Left cardiac atrium (tissue), 4 donors: ENCODE measurements at regions not wholly inside any gene's neighbourhood (a gene's known extent, or its start where the extent isn't known, plus 50 kb on each side); places are given as distances from the start of the nearest gene placed in this dataset.
"Not testable (repeated sequence)": the region's sequence is repeated elsewhere in the genome, so short reads cannot be mapped to it uniquely, and the experiment has no call there.

Source experiments
- ATAC-seq, 2 donors: fragments of 200-7000 bp; cut with Tn5 transposase; one replicate each; pipeline ENCODE4 v1.9.1; 2020; ENCODE audit warnings: mild to moderate bottlenecking in 2 of 2, moderate library complexity in 2 of 2
- DNase-seq: peaks from one replicate; pipeline ENCODE4 v3.0.0-alpha.2; 2020
- intact Hi-C, 2 donors: fragments of 100-400 bp; cut with DNase I; formaldehyde crosslinking; loops; one replicate each; pipeline versions ENCODE4 v1.14.1 to v1.15.1; 2022 to 2023
- donor health status: DM: no; HTN: yes; CAD: no.
- donor health status: DM: no; HTN: yes; CAD: no; lungs with severe emphysema.
- donor health status: DM: yes; HTN: yes; CAD: no.
- donor health status: Dilated cardiomyopathy.

- intact Hi-C loops = no loop called here
- DNase-seq (no peak), ATAC-seq (no peak)
These were observed 213.1 kb upstream of the POU5F2 start for GRCh38 chr5:93954421-93955069.

- DNase-seq (no peak), ATAC-seq (no peak)
- intact Hi-C loops = no loop called here
These were observed 212.0 kb upstream of the POU5F2 start for GRCh38 chr5:93953442-93953841.

GRCh38 chr5:93941897-93942296 is 200.5 kb upstream of the POU5F2 start:
- intact Hi-C loops = no loop called here
- DNase-seq = no peak
- ATAC-seq = no peak

- DNase-seq, intact Hi-C loops, ATAC-seq: not testable (repeated sequence)
These were observed 191.9 kb upstream of the POU5F2 start for GRCh38 chr5:93933269-93933668.

- intact Hi-C loops = no loop called here
- ATAC-seq = no peak
- DNase-seq = no peak
These were observed 188.7 kb upstream of the POU5F2 start for GRCh38 chr5:93930098-93930497.

GRCh38 chr5:93929131-93929530 is 187.7 kb upstream of the POU5F2 start:
- DNase-seq = no peak
- intact Hi-C loops = no loop called here
- no peak for ATAC-seq

GRCh38 chr5:93926831-93927620 is 185.6 kb upstream of the POU5F2 start:
- no peak for ATAC-seq
- intact Hi-C loops = no loop called here
- no peak for DNase-seq

- no peak for ATAC-seq
- intact Hi-C loops = no loop called here
- no peak for DNase-seq
These were observed 183.9 kb upstream of the POU5F2 start for GRCh38 chr5:93925321-93925720.

- ATAC-seq = no peak
- DNase-seq = no peak
- intact Hi-C loops = no loop called here
These were observed 183.2 kb upstream of the POU5F2 start for GRCh38 chr5:93924628-93925027.

- no peak for DNase-seq
- intact Hi-C loops = no loop called here
- ATAC-seq = no peak
These were observed 181.2 kb upstream of the POU5F2 start for GRCh38 chr5:93922551-93922950.

- ATAC-seq (no peak), DNase-seq (no peak)
- intact Hi-C loops = no loop called here
These were observed 179.6 kb upstream of the POU5F2 start for GRCh38 chr5:93921001-93921400.

GRCh38 chr5:93916872-93917271 is 175.5 kb upstream of the POU5F2 start:
- ATAC-seq (no peak), DNase-seq (no peak)
- intact Hi-C loops = no loop called here

- ATAC-seq (no peak), DNase-seq (no peak)
- intact Hi-C loops = no loop called here
These were observed 173.7 kb upstream of the POU5F2 start for GRCh38 chr5:93915142-93915553.

- no peak for ATAC-seq
- intact Hi-C loops = no loop called here
- no peak for DNase-seq
These were observed 170.2 kb upstream of the POU5F2 start for GRCh38 chr5:93911609-93912008.

GRCh38 chr5:93909356-93909755 is 168.0 kb upstream of the POU5F2 start:
- no peak for ATAC-seq
- no peak for DNase-seq
- intact Hi-C loops = no loop called here

GRCh38 chr5:93904917-93905316 is 163.5 kb upstream of the POU5F2 start:
- intact Hi-C loops = no loop called here
- no peak for ATAC-seq
- DNase-seq = no peak

- intact Hi-C loops = no loop called here
- ATAC-seq = no peak
These were observed 160.9 kb upstream of the POU5F2 start for GRCh38 chr5:93902288-93902687.

GRCh38 chr5:93899026-93899600 is 157.7 kb upstream of the POU5F2 start:
- no peak for ATAC-seq
- DNase-seq = no peak
- intact Hi-C loops = loop anchor here in 1 of 2 donors (10.0 kb wide), 1 partner anchor 284 kb away; no protein-coding TSS in a partner anchor

More at GRCh38 chr5:93902288-93902687, 160.9 kb upstream of the POU5F2 start:
- DNase-seq = no peak

GRCh38 chr5:93894601-93895354 is 153.4 kb upstream of the POU5F2 start:
- ATAC-seq (no peak), DNase-seq (no peak)
- intact Hi-C loops = loop anchor here in 1 of 2 donors (10.0 kb wide), 1 partner anchor 280 kb away; no protein-coding TSS in a partner anchor

GRCh38 chr5:93893075-93893474 is 151.7 kb upstream of the POU5F2 start:
- no peak for ATAC-seq
- intact Hi-C loops = loop anchor here in 1 of 2 donors (10.0 kb wide), 1 partner anchor 278 kb away; no protein-coding TSS in a partner anchor

More at GRCh38 chr5:93893075-93893474, 151.7 kb upstream of the POU5F2 start:
- DNase-seq = no peak
